ENCODE measurements at regions not wholly inside any gene's neighbourhood (a gene's known extent, or its start where the extent isn't known, plus 50 kb on each side); places are given as distances from the start of the nearest gene placed in this dataset.

GRCh38 chr12:76666290-76666835, 97.6 kb upstream of the ZDHHC17 start:
- Histone ChIP-seq H3K9ac (ENCODE audit: low read length) (no peak overlapping the region), H3K36me3 (ENCODE audit: insufficient read depth, low read length) (no peaks in the 10 kb centered on the region), H2AFZ (ENCODE audit: low read depth, low read length) (no peak overlapping the region), H3K9me3 (ENCODE audit: low read length) (no peaks in the 10 kb centered on the region), H3K9me2 (ENCODE audit: insufficient read depth, low read length) (no peaks in the 10 kb centered on the region), H3K4me2 (ENCODE audit: low read length) (no peak overlapping the region), H3K27ac (ENCODE audit: low read length) (peak overlapping the region; percentile 1), H3K27me3 (ENCODE audit: insufficient read depth, low read depth, low read length) (no peaks in the 10 kb centered on the region), H3F3A (ENCODE audit: insufficient read depth, low read length, poor library complexity, severe bottlenecking) (no peaks in the 10 kb centered on the region), H3K4me3 (ENCODE audit: low read length) (peak overlapping the region; percentile 44), H3K79me2 (replicated peaks; ENCODE audit: insufficient read depth, low read length) (no peaks in the 10 kb centered on the region), H4K20me1 (ENCODE audit: insufficient read depth) (no peaks in the 10 kb centered on the region)
- TF ChIP-seq CTCF (IDR thresholded peaks at IDR 0.05; ENCODE audit: poor library complexity, severe bottlenecking) (no peak), RAD21 (conservative IDR thresholded peaks at IDR 0.05) (no peak)

GRCh38 chr12:76669981-76670380, 93.9 kb upstream of the ZDHHC17 start:
- Histone ChIP-seq H3F3A (ENCODE audit: insufficient read depth, low read length, poor library complexity, severe bottlenecking) (no peaks in the 10 kb centered on the region), H3K4me3 (ENCODE audit: low read length) (no peak overlapping the region), H3K27me3 (ENCODE audit: insufficient read depth, low read depth, low read length) (no peaks in the 10 kb centered on the region), H3K4me2 (ENCODE audit: low read length) (no peak overlapping the region), H2AFZ (ENCODE audit: low read depth, low read length) (no peak overlapping the region), H3K79me2 (replicated peaks; ENCODE audit: insufficient read depth, low read length) (no peaks in the 10 kb centered on the region), H3K36me3 (ENCODE audit: insufficient read depth, low read length) (no peaks in the 10 kb centered on the region), H3K9ac (ENCODE audit: low read length) (no peak overlapping the region), H4K20me1 (ENCODE audit: insufficient read depth) (no peaks in the 10 kb centered on the region), H3K9me2 (ENCODE audit: insufficient read depth, low read length) (no peaks in the 10 kb centered on the region), H3K27ac (ENCODE audit: low read length) (no peak overlapping the region), H3K9me3 (ENCODE audit: low read length) (no peaks in the 10 kb centered on the region)
- TF ChIP-seq CTCF (IDR thresholded peaks at IDR 0.05; ENCODE audit: poor library complexity, severe bottlenecking), result no peak
- TF ChIP-seq EP300 (conservative IDR thresholded peaks at IDR 0.05; ENCODE audit: poor library complexity, severe bottlenecking), result no peak
- TF ChIP-seq MXI1 (conservative IDR thresholded peaks at IDR 0.05; ENCODE audit: poor library complexity, severe bottlenecking), result no peak
- no peak for TF ChIP-seq POLR2AphosphoS5 (IDR thresholded peaks at IDR 0.05)
- TF ChIP-seq RAD21 (conservative IDR thresholded peaks at IDR 0.05), result no peak
- no peak for TF ChIP-seq REST (IDR thresholded peaks at IDR 0.05; ENCODE audit: borderline replicate concordance)
- no peak for TF ChIP-seq EZH2 (IDR thresholded peaks at IDR 0.05; ENCODE audit: borderline replicate concordance, insufficient read depth, low read length, poor library complexity, severe bottlenecking)
- no peak for TF ChIP-seq TAF1 (IDR thresholded peaks at IDR 0.05; ENCODE audit: low read depth)
- no peak for TF ChIP-seq SMC3 (conservative IDR thresholded peaks at IDR 0.05; ENCODE audit: poor library complexity)

Data from neural cell (in vitro differentiated cells).